Dendritic cell treated with granulocyte-macrophage colony-stimulating factor and Interleukin-4, amounts not matched to agents 40 ng/mL and 50 ng/mL, for 4 days (primary cell): ENCODE measurements at regions not wholly inside any gene's neighbourhood (a gene's known extent, or its start where the extent isn't known, plus 50 kb on each side); places are given as distances from the start of the nearest gene placed in this dataset.
"Not testable (repeated sequence)": the region's sequence is repeated elsewhere in the genome, so short reads cannot be mapped to it uniquely, and the experiment has no call there.

Experiments used
- H3K27ac Mint-ChIP-seq: one replicate; pipeline ENCODE4 v1.8.0; 2022; ENCODE audit warnings: mild to moderate bottlenecking, mixed read lengths
- H3K27me3 Mint-ChIP-seq: one replicate; pipeline ENCODE4 v1.8.0; 2022; ENCODE audit warnings: mild to moderate bottlenecking, mixed read lengths
- H3K36me3 Mint-ChIP-seq: one replicate; pipeline ENCODE4 v1.8.0; 2022; ENCODE audit warnings: low read depth, mixed read lengths
- H3K4me1 Mint-ChIP-seq: one replicate; pipeline ENCODE4 v1.8.0; 2022; ENCODE audit warnings: low read depth, mixed read lengths
- H3K4me3 Mint-ChIP-seq: one replicate; pipeline ENCODE4 v1.8.0; 2022; ENCODE audit warnings: mild to moderate bottlenecking, moderate library complexity, mixed read lengths
- H3K9me3 Mint-ChIP-seq: one replicate; pipeline ENCODE4 v1.8.0; 2022; ENCODE audit warnings: mixed read lengths
- intact Hi-C: fragments of 100-400 bp; cut with micrococcal nuclease; formaldehyde crosslinking; loops from one replicate; pipeline ENCODE4 v1.15.0; 2022

DNA sequence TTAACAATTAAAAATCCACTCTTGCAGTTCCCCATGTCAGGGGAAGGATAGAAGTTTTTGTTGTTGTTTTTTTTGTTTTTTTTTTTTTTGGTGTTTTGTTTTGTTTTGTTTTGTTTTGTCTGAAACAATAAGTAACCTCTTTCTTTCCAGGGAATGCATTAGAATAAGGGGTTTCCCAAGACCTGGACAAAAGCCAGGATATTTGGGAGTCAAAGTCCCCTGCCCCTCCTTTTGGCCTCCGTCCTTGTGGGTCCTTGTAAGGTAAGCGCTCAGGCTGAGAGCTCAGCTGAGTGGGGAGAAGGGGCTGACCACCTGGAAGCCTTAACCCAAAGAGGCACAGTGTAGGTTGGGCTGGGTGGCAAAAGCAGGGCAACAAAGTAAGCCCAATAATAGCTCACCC, 515.4 kb downstream of the SOX6 start:
- peaks cover 36% of the 10 kb centered on the region for H3K4me1 Mint-ChIP-seq
- H3K27me3 Mint-ChIP-seq: peaks cover 29% of the 10 kb centered on the region
- peak overlapping the region; percentile 72 for H3K27ac Mint-ChIP-seq
- no peaks in the 10 kb centered on the region for H3K9me3 Mint-ChIP-seq
- H3K4me3 Mint-ChIP-seq: no peak overlapping the region
- H3K36me3 Mint-ChIP-seq: no peaks in the 10 kb centered on the region
- intact Hi-C loops: no loop called here

DNA sequence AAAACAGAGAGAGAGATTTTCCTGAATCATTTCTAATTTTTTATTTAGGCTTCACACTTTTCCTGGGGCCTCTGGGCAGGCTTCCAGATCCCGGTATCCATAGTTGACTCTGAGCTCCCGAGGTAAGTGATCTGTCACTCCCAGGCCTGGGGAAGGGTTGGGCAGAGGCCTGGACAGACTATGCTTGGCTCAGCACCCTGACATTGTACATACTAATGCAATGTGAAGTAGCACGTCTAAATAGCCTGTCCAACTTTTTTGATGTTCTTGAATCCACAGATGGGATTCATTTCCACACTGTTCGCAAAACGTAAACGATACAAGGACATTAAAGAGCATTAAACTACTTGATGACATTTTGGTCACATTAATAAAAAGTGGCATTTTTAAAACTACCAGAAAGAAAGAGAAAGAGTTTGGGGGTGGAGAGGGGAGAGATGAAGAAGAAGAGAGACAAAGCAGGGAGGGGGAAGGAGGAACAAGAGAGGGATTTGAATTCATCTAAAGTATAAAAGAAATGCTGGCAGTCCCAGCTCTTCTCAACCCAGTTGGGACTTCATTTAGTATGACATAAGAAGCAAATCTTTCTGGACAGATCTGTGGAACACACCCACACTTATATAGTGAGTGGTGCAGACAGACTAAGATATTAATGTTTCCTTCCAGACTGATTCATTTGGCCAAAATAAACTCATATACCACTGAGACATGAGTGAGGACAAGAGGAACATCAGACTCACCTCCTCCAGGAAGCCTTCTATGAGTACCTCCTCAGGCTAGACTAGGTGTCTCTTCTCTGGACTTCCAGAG, 514.2 kb downstream of the SOX6 start:
- intact Hi-C loops: no loop called here
- Mint-ChIP-seq H3K4me3 (no peak overlapping the region), H3K27ac (peak overlapping the region; percentile 72), H3K4me1 (peaks cover 38% of the 10 kb centered on the region), H3K27me3 (peaks cover 24% of the 10 kb centered on the region), H3K36me3 (no peaks in the 10 kb centered on the region), H3K9me3 (no peaks in the 10 kb centered on the region)

DNA sequence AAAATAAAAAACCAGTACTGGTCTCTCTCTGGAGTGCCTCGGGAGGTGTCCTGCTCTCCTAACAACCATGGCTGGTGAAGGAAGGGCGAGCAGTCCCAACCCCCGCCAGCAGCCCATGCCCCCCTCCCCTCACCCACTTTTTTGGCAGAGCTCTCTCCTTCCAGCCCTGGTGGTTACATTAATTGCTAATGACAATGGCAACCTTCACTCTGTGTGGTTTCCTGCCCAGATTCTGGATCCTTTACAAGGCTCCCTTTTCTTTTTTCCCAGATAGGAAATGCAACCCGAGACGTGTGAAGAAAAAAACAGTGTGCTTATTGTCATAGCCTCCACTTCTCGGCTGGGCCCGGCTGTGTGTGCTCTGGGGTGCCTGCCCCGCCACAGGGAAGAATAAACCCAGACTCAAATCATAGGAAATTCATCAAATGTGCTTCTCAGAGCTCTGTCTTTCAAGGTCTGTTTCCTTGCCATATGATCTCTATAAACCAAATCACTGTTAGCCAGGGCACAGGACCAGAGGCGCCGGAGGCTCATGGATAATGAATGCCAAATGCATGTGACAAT, 513.0 kb downstream of the SOX6 start:
- intact Hi-C loops: no loop called here
- H3K4me1 Mint-ChIP-seq: peaks cover 38% of the 10 kb centered on the region
- peak overlapping the region; percentile 99 for H3K27ac Mint-ChIP-seq
- H3K9me3 Mint-ChIP-seq: no peaks in the 10 kb centered on the region
- no peaks in the 10 kb centered on the region for H3K36me3 Mint-ChIP-seq
- no peak overlapping the region for H3K4me3 Mint-ChIP-seq
- H3K27me3 Mint-ChIP-seq: peaks cover 21% of the 10 kb centered on the region

DNA sequence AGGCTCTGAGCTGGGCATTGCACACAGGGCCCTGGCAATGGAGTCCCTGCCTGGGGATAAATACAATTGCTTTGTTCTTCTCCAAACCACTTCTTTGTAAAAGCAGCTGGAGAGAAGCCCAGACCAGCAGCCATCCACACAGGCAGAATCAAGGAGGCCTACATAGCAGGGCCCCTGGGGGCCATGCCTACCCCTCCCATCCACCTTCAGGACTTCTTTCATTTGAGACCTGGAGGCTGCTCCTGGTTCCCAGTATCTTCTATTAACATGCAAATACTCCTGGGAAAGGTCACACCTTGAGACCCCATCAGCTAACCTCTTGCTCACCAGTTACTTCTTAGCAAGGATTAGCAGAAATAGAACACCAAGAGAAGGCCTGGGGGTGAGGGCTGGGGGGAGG, 511.1 kb downstream of the SOX6 start:
- Mint-ChIP-seq H3K27ac (peak overlapping the region; percentile 99), H3K4me3 (no peak overlapping the region), H3K36me3 (no peaks in the 10 kb centered on the region), H3K9me3 (no peaks in the 10 kb centered on the region), H3K4me1 (peaks cover 55% of the 10 kb centered on the region), H3K27me3 (peaks cover 20% of the 10 kb centered on the region)
- intact Hi-C loops: loop anchor here (2.0 kb wide), 1 partner anchor 28 kb away; no protein-coding TSS in a partner anchor

DNA sequence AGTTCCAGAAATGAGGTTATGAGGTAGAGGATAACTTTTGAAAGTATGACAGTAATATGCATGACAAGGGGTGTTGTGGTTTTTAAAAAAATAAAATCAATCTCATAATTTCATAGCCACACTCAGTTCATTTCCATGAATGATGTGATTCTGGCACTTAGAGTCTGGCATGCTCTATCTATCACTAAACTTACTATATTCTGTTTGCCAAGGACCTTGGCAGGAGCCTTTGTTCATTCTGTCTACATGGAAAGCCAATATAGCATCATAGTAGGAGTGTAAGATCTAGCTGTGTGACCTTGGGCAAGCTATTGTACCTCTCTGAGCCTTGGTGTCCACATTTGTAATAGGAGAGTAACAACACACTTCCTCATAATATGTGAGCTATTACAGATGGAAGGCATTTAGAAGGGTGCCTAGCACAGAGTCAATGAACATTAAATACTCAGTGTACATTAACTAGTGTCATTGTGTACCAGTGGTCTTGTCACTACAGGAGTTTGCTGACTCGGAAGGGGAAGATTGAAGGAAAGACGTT, 507.6 kb downstream of the SOX6 start:
- H3K4me1 Mint-ChIP-seq: peaks cover 57% of the 10 kb centered on the region

DNA sequence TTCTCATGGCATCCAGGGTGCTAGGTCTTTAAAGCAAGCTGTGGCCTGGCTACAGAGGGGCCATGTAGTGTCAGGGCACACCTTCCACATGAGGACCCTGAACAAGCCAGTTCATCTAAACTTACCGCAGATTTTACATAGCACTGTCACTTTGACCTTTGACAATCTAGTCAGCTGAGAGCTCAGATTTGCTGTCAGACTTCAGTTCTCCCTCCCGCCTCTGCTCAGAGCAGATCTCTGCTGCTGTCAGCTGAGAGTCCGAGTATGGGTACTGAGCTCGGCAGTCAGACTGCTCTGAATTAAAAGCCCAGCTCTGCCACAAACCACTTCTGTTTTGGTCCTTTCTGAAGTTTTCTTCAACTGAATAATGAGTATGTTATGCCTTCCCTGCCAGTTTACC, 507.1 kb downstream of the SOX6 start:
- H3K9me3 Mint-ChIP-seq: peaks cover 6% of the 10 kb centered on the region
- H3K4me1 Mint-ChIP-seq: peaks cover 56% of the 10 kb centered on the region
- intact Hi-C loops: no loop called here
- peak overlapping the region; percentile 69 for H3K27ac Mint-ChIP-seq
- no peaks in the 10 kb centered on the region for H3K36me3 Mint-ChIP-seq
- no peak overlapping the region for H3K4me3 Mint-ChIP-seq
- H3K27me3 Mint-ChIP-seq: peaks cover 13% of the 10 kb centered on the region

More for the DNA sequence above, 507.6 kb downstream of the SOX6 start:
- peaks cover 13% of the 10 kb centered on the region for H3K27me3 Mint-ChIP-seq
- no peaks in the 10 kb centered on the region for H3K36me3 Mint-ChIP-seq
- no peak overlapping the region for H3K4me3 Mint-ChIP-seq
- peaks cover under 1% of the 10 kb centered on the region for H3K9me3 Mint-ChIP-seq
- intact Hi-C loops: no loop called here
- peak overlapping the region; percentile 69 for H3K27ac Mint-ChIP-seq

DNA sequence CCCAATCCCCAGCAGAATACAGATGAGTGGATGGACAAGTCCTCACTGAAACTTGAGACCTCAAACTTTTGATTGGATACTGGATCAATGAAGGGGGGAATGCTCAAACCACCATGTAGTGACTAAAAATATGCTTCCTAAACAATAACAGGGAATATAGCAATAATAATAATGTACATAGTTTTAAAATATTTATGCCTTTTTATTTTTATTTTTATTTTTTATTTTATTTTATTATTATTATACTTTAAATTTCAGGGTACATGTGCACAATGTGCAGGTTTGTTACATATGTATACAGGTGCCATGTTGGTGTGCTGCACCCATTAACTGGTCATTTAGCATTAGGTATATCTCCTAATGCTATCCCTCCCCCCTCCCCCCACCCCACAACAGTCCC, 506.0 kb downstream of the SOX6 start:
- peak overlapping the region; percentile 78 for H3K27ac Mint-ChIP-seq
- not testable (repeated sequence) for H3K4me3 Mint-ChIP-seq, H3K36me3 Mint-ChIP-seq, H3K9me3 Mint-ChIP-seq
- H3K4me1 Mint-ChIP-seq: peaks cover 48% of the 10 kb centered on the region
- intact Hi-C loops: loop anchor here (2.0 to 5.0 kb wide), 2 partner anchors 200 to 757 kb away; no protein-coding TSS in a partner anchor
- peaks cover 15% of the 10 kb centered on the region for H3K27me3 Mint-ChIP-seq

DNA sequence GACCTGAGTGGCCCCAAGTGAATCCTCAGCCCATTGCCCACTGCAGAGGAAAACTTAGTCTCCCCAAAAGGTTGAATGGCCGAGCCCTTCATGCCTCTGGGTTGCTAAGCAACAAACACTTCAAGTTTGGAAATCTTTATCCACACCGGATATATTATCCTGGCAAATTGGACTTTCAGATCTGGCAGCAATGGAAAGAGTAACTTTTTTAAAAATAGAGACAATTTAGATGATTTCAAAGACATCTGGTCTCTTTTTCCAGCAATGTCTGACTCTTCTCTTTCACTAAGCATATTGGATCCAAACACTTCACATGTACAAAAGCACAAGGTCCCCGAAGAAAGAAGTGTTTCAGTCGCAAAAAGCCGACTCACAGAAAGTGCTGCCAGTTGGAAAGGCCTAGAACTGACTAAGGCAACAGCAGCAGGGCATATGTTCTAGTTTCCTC, 505.3 kb downstream of the SOX6 start:
- intact Hi-C loops: loop anchor here (2.0 to 5.0 kb wide), 2 partner anchors 200 to 756 kb away; no protein-coding TSS in a partner anchor
- Mint-ChIP-seq H3K27me3 (peaks cover 15% of the 10 kb centered on the region), H3K4me1 (peaks cover 42% of the 10 kb centered on the region), H3K4me3 (no peak overlapping the region), H3K27ac (peak overlapping the region; percentile 78), H3K36me3 (no peaks in the 10 kb centered on the region), H3K9me3 (peaks cover 8% of the 10 kb centered on the region)

DNA sequence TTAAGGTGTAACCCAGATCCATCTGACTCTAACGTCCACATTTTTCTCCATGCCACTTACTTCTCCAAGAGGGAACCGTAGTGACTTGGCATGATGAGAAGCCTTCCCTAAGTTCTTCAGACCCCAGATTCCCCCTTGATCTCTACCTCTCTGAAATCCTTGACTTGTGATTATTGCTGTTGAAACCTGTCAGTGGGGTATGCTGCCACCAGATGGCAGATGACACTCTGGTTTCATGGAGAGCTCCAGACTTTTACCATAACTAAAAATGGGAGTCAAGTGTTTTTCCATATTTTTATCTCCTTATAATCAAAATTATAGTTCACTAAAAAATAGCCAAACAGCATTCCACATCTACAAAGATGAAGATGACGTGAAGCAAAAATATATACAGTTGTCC, 504.2 kb downstream of the SOX6 start:
- H3K9me3 Mint-ChIP-seq: peaks cover 8% of the 10 kb centered on the region
- H3K4me1 Mint-ChIP-seq: peaks cover 41% of the 10 kb centered on the region
- H3K27me3 Mint-ChIP-seq: peaks cover 18% of the 10 kb centered on the region
- no peaks in the 10 kb centered on the region for H3K36me3 Mint-ChIP-seq
- no peak overlapping the region for H3K4me3 Mint-ChIP-seq
- peak overlapping the region; percentile 78 for H3K27ac Mint-ChIP-seq
- intact Hi-C loops: loop anchor here (5.0 kb wide), 1 partner anchor 755 kb away; no protein-coding TSS in a partner anchor

DNA sequence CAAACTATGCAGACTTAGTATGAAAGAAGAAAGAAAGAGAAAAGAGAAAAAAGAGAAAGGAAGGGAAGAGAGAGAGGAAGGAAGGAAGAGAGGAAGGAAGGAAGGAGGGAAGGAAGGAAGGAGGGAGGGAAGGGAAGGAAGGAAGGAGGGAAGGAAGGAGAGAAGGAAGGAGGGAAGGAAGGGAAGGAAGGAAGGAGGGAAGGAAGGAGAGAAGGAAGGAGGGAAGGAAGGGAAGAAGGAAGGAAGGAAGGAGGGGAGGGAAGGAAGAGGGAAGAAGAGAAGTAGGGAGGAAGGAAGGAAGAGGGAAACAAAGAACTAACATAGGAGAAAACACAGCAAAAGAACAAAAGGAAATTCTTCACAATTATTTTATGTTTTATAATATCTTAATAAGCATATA, 502.1 kb downstream of the SOX6 start:
- intact Hi-C loops: loop anchor here (5.0 kb wide), 1 partner anchor 753 kb away; no protein-coding TSS in a partner anchor
- no peak overlapping the region for H3K4me3 Mint-ChIP-seq
- peaks cover 35% of the 10 kb centered on the region for H3K4me1 Mint-ChIP-seq
- no peaks in the 10 kb centered on the region for H3K36me3 Mint-ChIP-seq
- peak overlapping the region; percentile 20 for H3K27ac Mint-ChIP-seq
- peaks cover 8% of the 10 kb centered on the region for H3K9me3 Mint-ChIP-seq
- H3K27me3 Mint-ChIP-seq: peaks cover 27% of the 10 kb centered on the region

DNA sequence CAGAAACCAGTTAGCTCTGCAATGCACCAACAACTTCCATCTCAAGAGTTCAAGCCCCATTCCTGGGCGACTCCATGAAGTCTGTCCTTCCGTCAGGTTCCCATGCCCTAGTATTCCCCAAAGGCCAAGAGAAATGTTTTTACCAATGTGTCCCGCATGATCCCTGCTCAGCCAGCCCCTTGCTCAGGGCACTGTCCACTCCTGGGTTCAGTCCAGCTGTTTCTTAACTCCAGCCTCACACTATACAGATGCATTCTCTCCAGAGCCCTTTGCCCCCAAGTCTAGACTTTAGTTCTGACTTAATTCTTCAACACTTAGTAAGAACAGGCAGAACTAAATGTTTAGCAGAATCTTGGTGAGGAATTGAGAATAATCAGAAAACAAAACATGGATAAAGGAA, 497.5 kb downstream of the SOX6 start:
- Mint-ChIP-seq H3K27ac (no peak overlapping the region), H3K27me3 (peaks cover 23% of the 10 kb centered on the region), H3K4me3 (no peak overlapping the region), H3K36me3 (no peaks in the 10 kb centered on the region), H3K4me1 (peaks cover 4% of the 10 kb centered on the region), H3K9me3 (peaks cover 6% of the 10 kb centered on the region)
- intact Hi-C loops: no loop called here

DNA sequence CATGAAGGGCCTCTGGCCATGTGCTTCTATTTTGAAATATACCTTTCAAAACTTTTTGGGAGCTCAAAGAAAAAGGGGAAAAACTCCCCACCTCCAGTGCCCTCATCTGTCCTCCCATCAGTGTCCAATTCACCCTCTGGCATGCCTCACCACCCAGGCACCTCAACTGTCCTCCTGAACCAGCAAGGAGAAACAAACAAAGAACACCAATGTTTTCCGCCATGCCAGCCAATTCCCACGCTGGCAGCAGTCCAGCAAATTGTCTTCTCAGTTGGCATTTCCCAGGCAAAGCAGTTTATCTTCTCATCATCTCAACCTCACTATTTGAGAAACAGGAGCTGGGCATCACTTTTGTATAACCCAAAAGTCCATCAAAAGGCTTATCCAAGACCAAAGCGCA, 496.9 kb downstream of the SOX6 start:
- Mint-ChIP-seq H3K27me3 (peaks cover 22% of the 10 kb centered on the region), H3K4me1 (no peaks in the 10 kb centered on the region), H3K4me3 (no peak overlapping the region), H3K36me3 (no peaks in the 10 kb centered on the region), H3K9me3 (peaks cover under 1% of the 10 kb centered on the region), H3K27ac (no peak overlapping the region)
- intact Hi-C loops: no loop called here

DNA sequence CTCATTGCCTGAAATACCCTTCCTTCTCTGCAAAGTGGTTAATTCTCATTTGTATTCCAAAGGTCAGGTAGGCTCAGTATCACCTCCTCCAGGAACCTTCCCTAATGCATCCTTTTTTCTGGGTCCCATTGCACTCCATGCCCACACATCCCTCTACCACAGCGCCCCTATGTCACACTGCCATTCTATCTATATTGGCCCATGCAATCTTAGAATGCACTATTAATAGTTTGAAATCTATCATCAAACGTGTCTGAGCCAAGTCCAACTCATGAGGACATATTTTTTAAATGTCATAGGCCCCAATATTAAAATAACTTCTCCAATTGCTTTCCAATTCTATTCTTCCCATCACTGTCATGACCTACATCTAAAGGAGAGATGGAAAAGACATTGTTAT, 495.1 kb downstream of the SOX6 start:
- H3K36me3 Mint-ChIP-seq: no peaks in the 10 kb centered on the region
- no peak overlapping the region for H3K27ac Mint-ChIP-seq
- H3K4me1 Mint-ChIP-seq: peaks cover 4% of the 10 kb centered on the region
- H3K4me3 Mint-ChIP-seq: no peak overlapping the region
- H3K27me3 Mint-ChIP-seq: peaks cover 21% of the 10 kb centered on the region
- intact Hi-C loops: no loop called here
- H3K9me3 Mint-ChIP-seq: no peaks in the 10 kb centered on the region

DNA sequence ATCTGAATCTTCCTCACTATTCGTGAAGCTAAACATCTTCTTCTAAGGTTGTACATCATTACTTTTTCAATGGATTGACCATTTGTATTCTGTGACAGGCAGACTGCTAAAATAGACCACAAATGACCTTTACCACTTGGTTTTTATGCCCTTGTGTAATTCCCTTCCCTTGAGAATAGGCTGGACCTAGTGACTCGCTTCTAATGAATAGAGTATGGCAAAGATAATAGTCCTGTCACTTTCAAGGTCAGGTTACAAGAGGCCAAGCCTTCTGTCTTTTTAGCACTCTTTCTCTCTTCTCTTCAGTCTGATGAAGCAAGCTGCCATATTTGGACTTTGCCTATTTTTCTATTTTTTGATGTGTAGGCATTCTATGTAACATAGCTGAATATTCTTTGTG, 492.9 kb downstream of the SOX6 start:
- Mint-ChIP-seq H3K27ac (no peak overlapping the region), H3K4me3 (no peak overlapping the region), H3K4me1 (peaks cover 5% of the 10 kb centered on the region), H3K9me3 (no peaks in the 10 kb centered on the region), H3K27me3 (peaks cover 16% of the 10 kb centered on the region), H3K36me3 (no peaks in the 10 kb centered on the region)
- intact Hi-C loops: no loop called here
